Panc1 (cell line): ENCODE measurements at regions not wholly inside any gene's neighbourhood (a gene's known extent, or its start where the extent isn't known, plus 50 kb on each side); places are given as distances from the start of the nearest gene placed in this dataset.

Experiments used
- ATAC-seq: fragments of 200-7000 bp; cut with Tn5 transposase; 2 replicates; pipeline ENCODE4 v1.9.1; 2020; ENCODE audit warnings: mild to moderate bottlenecking, moderate library complexity
- BruUV-seq: library from RNA; stranded (reverse); fragments of 400-500 nt; replicated peaks from 2 replicates; lab custom pipeline; 2021; lab: Mats Ljungman, UMichigan
- CTCF ChIA-PET: fragments of 300-600 bp; sonication (Branson Sonifier 250); formaldehyde crosslinking; loops from one replicate; lab custom pipeline; 2022; ENCODE audit warnings: antibody characterized with exemption; lab: Charles Lee
- POLR2A ChIA-PET: fragments of 300-600 bp; sonication (Branson Sonifier 250); formaldehyde crosslinking; loops from one replicate; lab custom pipeline; 2022; ENCODE audit warnings: antibody characterized with exemption; lab: Charles Lee
- DNase-seq: peaks from one replicate; pipeline ENCODE4 v3.0.0-alpha.2; 2010; ENCODE audit warnings: low read depth, low spot score
- H3K27ac ChIP-seq: 2 replicates; pipeline ENCODE4 v1.5.1; 2011; ENCODE audit warnings: mild to moderate bottlenecking, low read length, inconsistent platforms
- H3K27me3 ChIP-seq: fragments of 200-500 bp; sonication (Bioruptor generic); 2 replicates; pipeline ENCODE4 v1.6.0; 2014; ENCODE audit warnings: low read length, inconsistent platforms; ENCODE audit not compliant: control insufficient read depth, insufficient read depth
- H3K36me3 ChIP-seq: fragments of 200-500 bp; sonication (Bioruptor generic); 2 replicates; pipeline ENCODE4 v1.5.1; 2014; ENCODE audit warnings: inconsistent platforms, mild to moderate bottlenecking, low read length, moderate library complexity; ENCODE audit not compliant: control insufficient read depth, insufficient read depth
- H3K4me1 ChIP-seq: 2 replicates; pipeline ENCODE4 v1.5.1; 2011; ENCODE audit warnings: inconsistent platforms, mild to moderate bottlenecking, low read length, moderate library complexity; ENCODE audit not compliant: control insufficient read depth, insufficient read depth
- H3K4me3 ChIP-seq, 2 experiments: 2 replicates each; pipeline ENCODE4 v1.5.1; 2011 to 2012; ENCODE audit warnings: low read depth in 2 of 2, low read length in 2 of 2, mild to moderate bottlenecking in 2 of 2, inconsistent platforms in 1 of 2, moderate library complexity in 1 of 2
- H3K9me3 ChIP-seq: fragments of 200-500 bp; sonication (Bioruptor generic); 2 replicates; pipeline ENCODE4 v1.5.1; 2014; ENCODE audit warnings: low read depth, mild to moderate bottlenecking, inconsistent platforms, low read length, moderate library complexity; ENCODE audit not compliant: control insufficient read depth, insufficient read depth
- CTCF ChIP-seq: fragments of 450-650 bp; IDR thresholded peaks from 2 replicates; pipeline ENCODE4 v1.5.1; 2017; ENCODE audit warnings: mild to moderate bottlenecking
- POLR2AphosphoS5 ChIP-seq: IDR thresholded peaks from 2 replicates; pipeline ENCODE4 v1.6.1; 2012; ENCODE audit warnings: mild to moderate bottlenecking, low read depth, low read length, moderate library complexity
- REST ChIP-seq, 2 experiments: IDR thresholded peaks; 2 replicates each; pipeline ENCODE4 v1.6.1; 2011 to 2012; ENCODE audit warnings: low read depth in 2 of 2, control low read depth in 1 of 2, low read length in 1 of 2, mild to moderate bottlenecking in 1 of 2, moderate library complexity in 1 of 2; ENCODE audit not compliant: insufficient read depth in 1 of 2
- SIN3A ChIP-seq: IDR thresholded peaks from 2 replicates; pipeline ENCODE4 v1.6.1; 2012; ENCODE audit warnings: low read depth, mild to moderate bottlenecking, low read length, moderate library complexity, borderline replicate concordance; ENCODE audit not compliant: insufficient read depth
- TCF7L2 ChIP-seq: IDR thresholded peaks from 2 replicates; pipeline ENCODE4 v1.6.1; 2011; ENCODE audit warnings: mild to moderate bottlenecking, low read depth, low read length, inconsistent platforms
- in situ Hi-C: cut with HindIII; loops from 2 replicates; pipeline ENCODE4 v1.10.0; 2016; ENCODE audit warnings: low sequenced_read_pairs, low pct_unique_long_range_greater_than_20kb
- intact Hi-C: fragments of 100-400 bp; cut with micrococcal nuclease; formaldehyde crosslinking; loops from one replicate; pipeline ENCODE4 v1.10.0; 2022; ENCODE audit not compliant: unreplicated experiment

DNA sequence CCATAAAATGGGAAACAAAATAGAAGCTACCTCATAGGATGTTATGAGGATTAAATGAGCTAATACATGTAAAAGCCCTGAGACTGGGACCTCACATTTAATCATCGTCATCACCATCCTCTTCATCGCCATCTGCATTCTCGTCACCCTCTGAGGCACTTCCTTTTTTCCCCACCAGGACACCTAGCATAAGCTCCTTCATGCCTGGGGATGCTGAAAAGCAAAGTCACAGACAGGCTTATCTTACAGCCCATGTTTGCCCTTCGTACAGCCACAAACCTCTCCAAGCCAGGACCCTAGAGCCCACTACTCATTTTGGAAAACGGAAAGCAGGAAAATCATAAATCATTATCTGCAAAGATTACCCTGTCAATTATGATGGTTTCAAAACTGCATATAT lies 249.6 kb downstream of the GPAM start:
- ChIA-PET CTCF (no interaction called here), POLR2A (no interaction called here)
- ATAC-seq: no peak
- TF ChIP-seq CTCF: no peak; the same call in 1 of the 2 replicates
- no peak for TF ChIP-seq REST (IDR thresholded peaks at IDR 0.05; ENCODE audit: insufficient read depth in 1 of 2, low read depth in 2 of 2, low read length in 1 of 2)
- no peak for TF ChIP-seq TCF7L2
- BruUV-seq: no TSS peak
- H3K27ac ChIP-seq: no peak overlapping the region
- H3K36me3 ChIP-seq: no peaks in the 10 kb centered on the region
- no peaks in the 10 kb centered on the region for H3K27me3 ChIP-seq
- no peak for DNase-seq
- no peaks in the 10 kb centered on the region for H3K4me1 ChIP-seq
- in situ Hi-C loops (no loop called here), intact Hi-C loops (no loop called here)
- no peaks in the 10 kb centered on the region for H3K9me3 ChIP-seq
- no peak overlapping the region for H3K4me3 ChIP-seq

DNA sequence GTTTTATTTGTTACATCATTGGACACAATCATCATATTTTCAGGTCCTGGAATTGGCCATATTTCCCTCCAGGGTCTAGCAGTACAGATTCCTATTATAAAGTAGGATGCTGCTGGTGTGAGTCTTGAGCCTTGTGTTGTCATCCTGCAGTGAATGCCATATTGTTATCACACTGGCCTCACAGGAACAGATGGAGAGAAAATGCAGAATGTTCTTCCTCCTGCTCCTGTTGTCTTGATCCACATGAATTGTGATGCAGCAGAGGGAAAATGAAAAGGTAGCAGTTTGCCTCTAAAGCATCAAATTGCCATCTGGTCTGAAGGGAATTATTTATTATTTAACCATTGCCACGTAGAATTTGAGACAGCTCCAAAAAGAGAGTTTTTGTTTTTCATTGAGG lies 248.6 kb downstream of the GPAM start:
- TF ChIP-seq TCF7L2 (no peak), REST (IDR thresholded peaks at IDR 0.05; ENCODE audit: insufficient read depth in 1 of 2, low read depth in 2 of 2, low read length in 1 of 2) (no peak), POLR2AphosphoS5 (no peak), SIN3A (no peak), CTCF (no peak)

More for the DNA sequence above, 248.6 kb downstream of the GPAM start:
- no peak for DNase-seq
- no TSS peak for BruUV-seq
- ChIA-PET POLR2A (no interaction called here), CTCF (no interaction called here)
- H3K4me1 ChIP-seq: no peaks in the 10 kb centered on the region
- H3K27me3 ChIP-seq: no peaks in the 10 kb centered on the region
- no peak overlapping the region for H3K4me3 ChIP-seq
- no peaks in the 10 kb centered on the region for H3K36me3 ChIP-seq
- in situ Hi-C loops: no loop called here
- no peaks in the 10 kb centered on the region for H3K9me3 ChIP-seq
- H3K27ac ChIP-seq: no peak overlapping the region
- intact Hi-C loops: no loop called here
- no peak for ATAC-seq
